H1 (cell line): ENCODE measurements at regions not wholly inside any gene's neighbourhood (a gene's known extent, or its start where the extent isn't known, plus 50 kb on each side); places are given as distances from the start of the nearest gene placed in this dataset.

Experiments
- CTCF ChIA-PET: fragments of 300-600 bp; sonication (Branson Sonifier 250); formaldehyde crosslinking; loops from one replicate; lab custom pipeline; 2021; ENCODE audit not compliant: partially characterized antibody; lab: Charles Lee
- POLR2A ChIA-PET: fragments of 300-600 bp; sonication (Branson Sonifier 250); formaldehyde crosslinking; loops from one replicate; lab custom pipeline; 2021; ENCODE audit warnings: inconsistent platforms; ENCODE audit not compliant: partially characterized antibody; lab: Charles Lee
- DNase-seq, 2 experiments: peaks; one replicate each; pipeline versions ENCODE4 v3.0.0 to v3.0.0-alpha.2; 2010 to 2022; ENCODE audit warnings: low spot score in 2 of 2, low read depth in 1 of 2, mixed read lengths in 1 of 2
- FAIRE-seq: peaks from 2 replicates; lab custom pipeline; 2011; peaks lifted over from hg19 to GRCh38; lab: Jason Lieb, UNC
- H2AFZ ChIP-seq: 2 replicates; pipeline ENCODE4 v1.8.1; 2012; ENCODE audit warnings: low read length, inconsistent platforms
- H2AK5ac ChIP-seq: 2 replicates; pipeline ENCODE4 v1.6.1; 2013; ENCODE audit warnings: low read depth, low read length
- H2BK120ac ChIP-seq: replicated peaks from 2 replicates; pipeline ENCODE3; 2013; ENCODE audit warnings: low read depth, low read length, inconsistent platforms
- H2BK12ac ChIP-seq: 2 replicates; pipeline ENCODE4 v1.6.1; 2013; ENCODE audit warnings: low read depth, low read length
- H2BK15ac ChIP-seq: 2 replicates; pipeline ENCODE4 v1.6.1; 2013; ENCODE audit warnings: low read length
- H2BK20ac ChIP-seq: 2 replicates; pipeline ENCODE4 v1.6.1; 2013; ENCODE audit warnings: low read length
- H2BK5ac ChIP-seq: 2 replicates; pipeline ENCODE4 v1.6.1; 2013; ENCODE audit warnings: low read depth, low read length
- H3K14ac ChIP-seq: 2 replicates; pipeline ENCODE4 v1.6.1; 2013; ENCODE audit warnings: inconsistent platforms; ENCODE audit not compliant: insufficient read length
- H3K18ac ChIP-seq: 2 replicates; pipeline ENCODE4 v1.6.1; 2013; ENCODE audit warnings: low read length; ENCODE audit errors: extremely low read depth
- H3K23ac ChIP-seq: 2 replicates; pipeline ENCODE4 v1.6.1; 2013; ENCODE audit warnings: inconsistent platforms; ENCODE audit not compliant: insufficient read length
- H3K23me2 ChIP-seq: 2 replicates; pipeline ENCODE4 v1.6.1; 2013; ENCODE audit warnings: low read depth, low read length
- H3K27ac ChIP-seq: 2 replicates; pipeline ENCODE4 v1.6.1; 2011; ENCODE audit warnings: low read depth, low read length, inconsistent platforms
- H3K27me3 ChIP-seq, 4 experiments: replicated peaks in 1 of 4; 1 replicate in 1 of 4; 2 replicates in 3 of 4; pipeline versions ENCODE4 v1.6.1 to v1.8.1; 2011 to 2013; ENCODE audit warnings: low read length in 3 of 4, mild to moderate bottlenecking in 3 of 4, inconsistent platforms in 2 of 4, mixed read lengths in 2 of 4, moderate library complexity in 1 of 4; ENCODE audit not compliant: control insufficient read depth in 3 of 4, insufficient read depth in 3 of 4; ENCODE audit errors: extremely low read depth in 1 of 4
- H3K36me3 ChIP-seq, 4 experiments: 2 replicates each; pipeline versions ENCODE4 v1.6.1 to v1.8.1; 2011 to 2013; ENCODE audit warnings: mild to moderate bottlenecking in 4 of 4, low read length in 3 of 4, moderate library complexity in 2 of 4, control low read depth in 1 of 4, inconsistent platforms in 1 of 4; ENCODE audit not compliant: insufficient read depth in 4 of 4, control insufficient read depth in 2 of 4
- H3K4ac ChIP-seq: replicated peaks from 2 replicates; pipeline ENCODE3; 2013; ENCODE audit warnings: low read length, low read depth, mixed read lengths, inconsistent platforms; ENCODE audit not compliant: insufficient read length
- H3K4me1 ChIP-seq, 4 experiments: replicated peaks in 1 of 4; 1 replicate in 1 of 4; 2 replicates in 3 of 4; pipeline versions ENCODE4 v1.6.1 to v1.8.1; 2011 to 2013; ENCODE audit warnings: low read length in 3 of 4, inconsistent platforms in 2 of 4, mixed read lengths in 1 of 4; ENCODE audit not compliant: insufficient read depth in 4 of 4, control insufficient read depth in 3 of 4
- H3K4me2 ChIP-seq, 2 experiments: 2 replicates each; pipeline versions ENCODE4 v1.6.1 to v1.8.1; 2011 to 2013; ENCODE audit warnings: low read depth in 2 of 2, low read length in 2 of 2, control low read depth in 1 of 2, inconsistent platforms in 1 of 2, mild to moderate bottlenecking in 1 of 2; ENCODE audit not compliant: insufficient read depth in 1 of 2
- H3K4me3 ChIP-seq, 4 experiments: fragments of 200-600, 300-600 bp in 1 of 4; sonication (generic), shearing (Covaris generic), sonication (Bioruptor Twin) in 1 of 4; 2 replicates each; pipeline versions ENCODE4 v1.5.1 to v1.8.1; 2011 to 2016; ENCODE audit warnings: low read length in 4 of 4, low read depth in 3 of 4, control low read depth in 2 of 4, inconsistent platforms in 2 of 4, mild to moderate bottlenecking in 2 of 4, mixed read lengths in 1 of 4, moderate library complexity in 1 of 4; ENCODE audit not compliant: insufficient read depth in 2 of 4; ENCODE audit errors: extremely low read depth in 1 of 4
- H3K56ac ChIP-seq: replicated peaks from 2 replicates; pipeline ENCODE3; 2013; ENCODE audit warnings: low read depth, mild to moderate bottlenecking, mixed read lengths, low read length, inconsistent platforms; ENCODE audit not compliant: insufficient read length
- H3K79me1 ChIP-seq: 2 replicates; pipeline ENCODE4 v1.6.1; 2013; ENCODE audit warnings: low read depth, low read length, control low read depth
- H3K79me2 ChIP-seq, 2 experiments: 2 replicates each; pipeline versions ENCODE4 v1.6.1 to v1.8.1; 2012 to 2013; ENCODE audit warnings: low read length in 2 of 2, mild to moderate bottlenecking in 2 of 2, inconsistent platforms in 1 of 2; ENCODE audit not compliant: insufficient read depth in 2 of 2, control insufficient read depth in 1 of 2
- H3K9ac ChIP-seq, 4 experiments: replicated peaks in 1 of 4; 1 replicate in 1 of 4; 2 replicates in 3 of 4; pipeline versions ENCODE4 v1.6.1 to v1.8.1; 2011 to 2013; ENCODE audit warnings: low read depth in 3 of 4, low read length in 3 of 4, control low read depth in 2 of 4, mild to moderate bottlenecking in 2 of 4, moderate library complexity in 2 of 4, inconsistent platforms in 1 of 4; ENCODE audit errors: extremely low read depth in 1 of 4
- H3K9me3 ChIP-seq, 2 experiments: 2 replicates each; pipeline versions ENCODE4 v1.6.1 to v1.8.1; 2012 to 2013; ENCODE audit warnings: mild to moderate bottlenecking in 2 of 2, moderate library complexity in 2 of 2, control low read depth in 1 of 2, inconsistent platforms in 1 of 2, low read depth in 1 of 2, low read length in 1 of 2, mixed read lengths in 1 of 2; ENCODE audit not compliant: insufficient read depth in 2 of 2
- H4K20me1 ChIP-seq, 2 experiments: replicated peaks in 1 of 2; 2 replicates each; pipeline versions ENCODE3 to v1.8.1; 2011 to 2013; ENCODE audit warnings: inconsistent platforms in 2 of 2, low read length in 2 of 2, mild to moderate bottlenecking in 1 of 2; ENCODE audit not compliant: insufficient read depth in 2 of 2, control insufficient read depth in 1 of 2
- H4K5ac ChIP-seq: 2 replicates; pipeline ENCODE4 v1.6.1; 2013; ENCODE audit warnings: low read length, low read depth, mixed read lengths, inconsistent platforms; ENCODE audit not compliant: insufficient read length
- H4K8ac ChIP-seq: 2 replicates; pipeline ENCODE4 v1.8.0; 2013; ENCODE audit warnings: mild to moderate bottlenecking, moderate library complexity, low read length, inconsistent platforms; ENCODE audit not compliant: insufficient read depth; ENCODE audit errors: extremely low read depth
- H4K91ac ChIP-seq: replicated peaks from 2 replicates; pipeline ENCODE3; 2013; ENCODE audit warnings: low read length, mixed read lengths, inconsistent platforms; ENCODE audit not compliant: insufficient read length
- TEAD4 ChIP-seq: IDR thresholded peaks from 2 replicates; pipeline ENCODE4 v1.6.1; 2012; ENCODE audit warnings: low read depth, low read length, inconsistent platforms, mixed read lengths
- WGBS, 2 experiments: shearing (Covaris generic) in 1 of 2; methylation state at CpG; one replicate each; pipeline versions ENCODE4 v1.1.6 to v1.1.7; 2013 to 2015; ENCODE audit warnings: low lambda C conversion rate in 2 of 2, mixed read lengths in 2 of 2, inconsistent platforms in 1 of 2, low coverage in 1 of 2, missing lambda C conversion rate in 1 of 2; ENCODE audit not compliant: insufficient replicate concordance in 2 of 2, insufficient coverage in 1 of 2, insufficient read length in 1 of 2; ENCODE audit errors: extremely low coverage in 1 of 2, missing lambda C conversion rate in 1 of 2; 5-methylcytosine and 5-hydroxymethylcytosine counted together

- FAIRE-seq (no peak), DNase-seq (no peak)
- no peak overlapping the region for H3K9ac ChIP-seq
- H4K91ac ChIP-seq: no peak overlapping the region
- no peak overlapping the region for H3K4ac ChIP-seq
- no peak overlapping the region for H2BK20ac ChIP-seq
- no peaks in the 10 kb centered on the region for H3K23me2 ChIP-seq
- no peak overlapping the region for H3K18ac ChIP-seq
- H3K9me3 ChIP-seq: no peaks in the 10 kb centered on the region
- H4K20me1 ChIP-seq: no peaks in the 10 kb centered on the region
- no peak overlapping the region for H3K14ac ChIP-seq
- H2BK5ac ChIP-seq: no peak overlapping the region
- ChIA-PET POLR2A (no interaction called here), CTCF (interaction anchor here (0.8 to 1.3 kb wide), 2 partner anchors 26 to 152 kb away, joined by 3 to 7 read pairs; no protein-coding TSS in a partner anchor)
- no peaks in the 10 kb centered on the region for H3K36me3 ChIP-seq
- no peak overlapping the region for H3K4me2 ChIP-seq
- H3K27me3 ChIP-seq: no peaks in the 10 kb centered on the region
- no peak overlapping the region for H2BK15ac ChIP-seq
- no peak overlapping the region for H3K56ac ChIP-seq
- H2BK120ac ChIP-seq: no peak overlapping the region
- TF ChIP-seq TEAD4: no peak
- H3K79me1 ChIP-seq: no peaks in the 10 kb centered on the region
- H3K4me1 ChIP-seq: peaks cover 0 to 4% (median 3%) of the 10 kb centered on the region in 4 experiments; a peak in 4 of 7 replicates
- H4K5ac ChIP-seq: no peak overlapping the region
- H4K8ac ChIP-seq: no peak overlapping the region
- H2BK12ac ChIP-seq: no peak overlapping the region
- H3K79me2 ChIP-seq: no peaks in the 10 kb centered on the region
- no peak overlapping the region for H3K23ac ChIP-seq
- 78% methylated on average over 7 of the region's 7 CpGs; no CpG with 5 or more reads in 1 of the 2 experiments for WGBS, 2 experiments
- H2AFZ ChIP-seq: peak overlapping the region; percentile 81
- no peak overlapping the region for H2AK5ac ChIP-seq
- H3K4me3 ChIP-seq: no peak overlapping the region
- H3K27ac ChIP-seq: no peak overlapping the region
These were observed 99.2 kb upstream of the RAPGEF2 start for GRCh38 chr4:159003420-159004253.
